ENCODE measurements at regions not wholly inside any gene's neighbourhood (a gene's known extent, or its start where the extent isn't known, plus 50 kb on each side); places are given as distances from the start of the nearest gene placed in this dataset.

DNA sequence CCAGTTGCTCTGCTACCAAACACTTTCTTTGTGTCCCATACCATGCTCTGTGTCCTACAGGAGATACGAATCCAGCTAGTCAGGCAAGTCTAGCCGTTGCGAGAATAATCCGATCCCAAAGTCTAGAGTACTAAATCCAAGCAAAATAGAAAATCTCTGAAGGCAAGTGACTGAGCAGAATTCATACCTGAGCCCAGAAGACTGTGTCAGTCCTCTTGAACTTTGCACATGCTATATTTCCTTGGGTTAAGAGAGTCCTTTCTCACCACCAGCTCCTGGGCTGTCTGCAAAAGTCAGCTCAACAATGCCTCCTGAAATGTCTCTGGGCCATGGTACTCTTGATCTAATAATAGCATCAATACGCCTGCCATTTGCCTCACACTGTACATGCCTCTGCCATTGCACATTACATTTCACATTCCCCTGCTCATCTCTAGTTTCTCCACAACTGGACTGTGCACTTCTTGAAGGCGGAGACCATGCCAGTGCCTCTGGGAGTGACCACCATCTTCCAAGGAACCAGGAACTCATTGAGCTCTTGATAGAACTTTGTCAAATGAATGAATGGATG is 265.8 kb upstream of the ID2 start:
- TF ChIP-seq POLR2AphosphoS5 (IDR thresholded peaks at IDR 0.05; ENCODE audit: low read depth, low read length) (no peak), TAF1 (IDR thresholded peaks at IDR 0.05; ENCODE audit: borderline replicate concordance, insufficient read depth, low read length) (no peak), SIN3A (IDR thresholded peaks at IDR 0.05; ENCODE audit: borderline replicate concordance, insufficient read depth, low read length) (no peak), FOXP2 (optimal IDR thresholded peaks at IDR 0.05; ENCODE audit: borderline replicate concordance, extremely low read depth, extremely low read length, insufficient read depth) (no peak)
- TF ChIP-seq, protein P1, sequence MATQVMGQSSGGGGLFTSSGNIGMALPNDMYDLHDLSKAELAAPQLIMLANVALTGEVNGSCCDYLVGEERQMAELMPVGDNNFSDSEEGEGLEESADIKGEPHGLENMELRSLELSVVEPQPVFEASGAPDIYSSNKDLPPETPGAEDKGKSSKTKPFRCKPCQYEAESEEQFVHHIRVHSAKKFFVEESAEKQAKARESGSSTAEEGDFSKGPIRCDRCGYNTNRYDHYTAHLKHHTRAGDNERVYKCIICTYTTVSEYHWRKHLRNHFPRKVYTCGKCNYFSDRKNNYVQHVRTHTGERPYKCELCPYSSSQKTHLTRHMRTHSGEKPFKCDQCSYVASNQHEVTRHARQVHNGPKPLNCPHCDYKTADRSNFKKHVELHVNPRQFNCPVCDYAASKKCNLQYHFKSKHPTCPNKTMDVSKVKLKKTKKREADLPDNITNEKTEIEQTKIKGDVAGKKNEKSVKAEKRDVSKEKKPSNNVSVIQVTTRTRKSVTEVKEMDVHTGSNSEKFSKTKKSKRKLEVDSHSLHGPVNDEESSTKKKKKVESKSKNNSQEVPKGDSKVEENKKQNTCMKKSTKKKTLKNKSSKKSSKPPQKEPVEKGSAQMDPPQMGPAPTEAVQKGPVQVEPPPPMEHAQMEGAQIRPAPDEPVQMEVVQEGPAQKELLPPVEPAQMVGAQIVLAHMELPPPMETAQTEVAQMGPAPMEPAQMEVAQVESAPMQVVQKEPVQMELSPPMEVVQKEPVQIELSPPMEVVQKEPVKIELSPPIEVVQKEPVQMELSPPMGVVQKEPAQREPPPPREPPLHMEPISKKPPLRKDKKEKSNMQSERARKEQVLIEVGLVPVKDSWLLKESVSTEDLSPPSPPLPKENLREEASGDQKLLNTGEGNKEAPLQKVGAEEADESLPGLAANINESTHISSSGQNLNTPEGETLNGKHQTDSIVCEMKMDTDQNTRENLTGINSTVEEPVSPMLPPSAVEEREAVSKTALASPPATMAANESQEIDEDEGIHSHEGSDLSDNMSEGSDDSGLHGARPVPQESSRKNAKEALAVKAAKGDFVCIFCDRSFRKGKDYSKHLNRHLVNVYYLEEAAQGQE (IDR thresholded peaks at IDR 0.05; ENCODE audit: insufficient read depth in 1 of 2, low read depth in 2 of 2, low read length in 2 of 2) = no peak
